Activated T-helper 17 cell treated with anti-CD3 and anti-CD28 coated beads, Interleukin-2, amount 50 U/mL, for 72 hours (primary cell): ENCODE measurements at regions not wholly inside any gene's neighbourhood (a gene's known extent, or its start where the extent isn't known, plus 50 kb on each side); places are given as distances from the start of the nearest gene placed in this dataset.
A peak's percentile ranks its signal among the peaks of the same experiment; 100 is the strongest.

Experiments
- ATAC-seq: fragments of 150-1000 bp; cut with Tn5 transposase; replicated peaks from 2 replicates; pipeline ENCODE4 v1.10.0; 2021; ENCODE audit warnings: mild to moderate bottlenecking, moderate library complexity
- H3K27ac Mint-ChIP-seq: one replicate; pipeline ENCODE4 v1.8.0; 2022; ENCODE audit warnings: mixed read lengths
- H3K27me3 Mint-ChIP-seq: one replicate; pipeline ENCODE4 v1.8.0; 2022; ENCODE audit warnings: mixed read lengths
- H3K36me3 Mint-ChIP-seq: one replicate; pipeline ENCODE4 v1.8.0; 2022; ENCODE audit warnings: low read depth, mild to moderate bottlenecking, mixed read lengths
- H3K4me1 Mint-ChIP-seq: one replicate; pipeline ENCODE4 v1.8.0; 2022; ENCODE audit warnings: mixed read lengths
- H3K4me3 Mint-ChIP-seq: one replicate; pipeline ENCODE4 v1.8.0; 2022; ENCODE audit warnings: mild to moderate bottlenecking, mixed read lengths
- H3K9me3 Mint-ChIP-seq: one replicate; pipeline ENCODE4 v1.8.0; 2022; ENCODE audit warnings: mixed read lengths

- peaks cover 9% of the 10 kb centered on the region for H3K27me3 Mint-ChIP-seq
Measured at GRCh38 chr18:75790796-75791195, 363.3 kb upstream of the SMIM21 start.

GRCh38 chr18:75790111-75790510, 362.6 kb upstream of the SMIM21 start:
- Mint-ChIP-seq H3K27me3 (peaks cover 13% of the 10 kb centered on the region), H3K4me1 (no peaks in the 10 kb centered on the region), H3K4me3 (no peak overlapping the region), H3K9me3 (peaks cover 3% of the 10 kb centered on the region), H3K36me3 (no peaks in the 10 kb centered on the region), H3K27ac (no peak overlapping the region)
- ATAC-seq, result no peak

More at GRCh38 chr18:75790796-75791195, 363.3 kb upstream of the SMIM21 start:
- H3K27ac Mint-ChIP-seq, result no peak overlapping the region
- ATAC-seq, result no peak
- no peak overlapping the region for H3K4me3 Mint-ChIP-seq
- H3K9me3 Mint-ChIP-seq, result peaks cover 3% of the 10 kb centered on the region
- H3K36me3 Mint-ChIP-seq, result no peaks in the 10 kb centered on the region
- no peaks in the 10 kb centered on the region for H3K4me1 Mint-ChIP-seq

- Mint-ChIP-seq H3K4me1 (no peaks in the 10 kb centered on the region), H3K27me3 (peaks cover 27% of the 10 kb centered on the region), H3K27ac (no peak overlapping the region), H3K9me3 (no peaks in the 10 kb centered on the region), H3K4me3 (no peak overlapping the region), H3K36me3 (no peaks in the 10 kb centered on the region)
- no peak for ATAC-seq
Measured at GRCh38 chr18:75785834-75786233, 358.3 kb upstream of the SMIM21 start.

- H3K4me3 Mint-ChIP-seq, result no peak overlapping the region
- H3K9me3 Mint-ChIP-seq, result no peaks in the 10 kb centered on the region
- H3K36me3 Mint-ChIP-seq, result no peaks in the 10 kb centered on the region
- peaks cover 27% of the 10 kb centered on the region for H3K27me3 Mint-ChIP-seq
- H3K4me1 Mint-ChIP-seq, result no peaks in the 10 kb centered on the region
- no peak for ATAC-seq
- no peak overlapping the region for H3K27ac Mint-ChIP-seq
Measured at GRCh38 chr18:75785206-75785605, 357.7 kb upstream of the SMIM21 start.

GRCh38 chr18:75784390-75784789, 356.9 kb upstream of the SMIM21 start:
- Mint-ChIP-seq H3K36me3 (no peaks in the 10 kb centered on the region), H3K9me3 (no peaks in the 10 kb centered on the region), H3K27ac (no peak overlapping the region), H3K4me1 (no peaks in the 10 kb centered on the region), H3K27me3 (peaks cover 27% of the 10 kb centered on the region), H3K4me3 (no peak overlapping the region)
- no peak for ATAC-seq

GRCh38 chr18:75783566-75784281, 356.2 kb upstream of the SMIM21 start:
- Mint-ChIP-seq H3K9me3 (no peaks in the 10 kb centered on the region), H3K27ac (no peak overlapping the region), H3K4me3 (no peak overlapping the region), H3K4me1 (no peaks in the 10 kb centered on the region), H3K27me3 (peaks cover 31% of the 10 kb centered on the region), H3K36me3 (no peaks in the 10 kb centered on the region)
- no peak for ATAC-seq

GRCh38 chr18:75782826-75783225, 355.3 kb upstream of the SMIM21 start:
- no peak overlapping the region for H3K27ac Mint-ChIP-seq
- H3K9me3 Mint-ChIP-seq, result no peaks in the 10 kb centered on the region
- no peak overlapping the region for H3K4me3 Mint-ChIP-seq
- no peak for ATAC-seq
- H3K27me3 Mint-ChIP-seq, result peaks cover 38% of the 10 kb centered on the region
- H3K36me3 Mint-ChIP-seq, result no peaks in the 10 kb centered on the region
- no peaks in the 10 kb centered on the region for H3K4me1 Mint-ChIP-seq

- Mint-ChIP-seq H3K4me3 (no peak overlapping the region), H3K9me3 (no peaks in the 10 kb centered on the region), H3K27me3 (peaks cover 39% of the 10 kb centered on the region), H3K27ac (no peak overlapping the region), H3K4me1 (no peaks in the 10 kb centered on the region), H3K36me3 (no peaks in the 10 kb centered on the region)
- ATAC-seq, result no peak
Measured at GRCh38 chr18:75782204-75782603, 354.7 kb upstream of the SMIM21 start.

GRCh38 chr18:75779910-75780309, 352.4 kb upstream of the SMIM21 start:
- Mint-ChIP-seq H3K4me1 (no peaks in the 10 kb centered on the region), H3K36me3 (no peaks in the 10 kb centered on the region), H3K27ac (no peak overlapping the region), H3K9me3 (no peaks in the 10 kb centered on the region), H3K4me3 (no peak overlapping the region), H3K27me3 (peaks cover 29% of the 10 kb centered on the region)
- no peak for ATAC-seq

- H3K36me3 Mint-ChIP-seq, result no peaks in the 10 kb centered on the region
- H3K27me3 Mint-ChIP-seq, result peaks cover 29% of the 10 kb centered on the region
- no peaks in the 10 kb centered on the region for H3K9me3 Mint-ChIP-seq
- no peak overlapping the region for H3K4me3 Mint-ChIP-seq
- no peaks in the 10 kb centered on the region for H3K4me1 Mint-ChIP-seq
- H3K27ac Mint-ChIP-seq, result no peak overlapping the region
- no peak for ATAC-seq
Measured at GRCh38 chr18:75779450-75779849, 351.9 kb upstream of the SMIM21 start.

- Mint-ChIP-seq H3K4me3 (no peak overlapping the region), H3K4me1 (no peaks in the 10 kb centered on the region), H3K9me3 (no peaks in the 10 kb centered on the region), H3K27ac (no peak overlapping the region), H3K27me3 (peaks cover 33% of the 10 kb centered on the region), H3K36me3 (no peaks in the 10 kb centered on the region)
- no peak for ATAC-seq
Measured at GRCh38 chr18:75777630-75778029, 350.1 kb upstream of the SMIM21 start.

- no peak for ATAC-seq
- Mint-ChIP-seq H3K27ac (no peak overlapping the region), H3K4me1 (no peaks in the 10 kb centered on the region), H3K4me3 (no peak overlapping the region), H3K27me3 (peaks cover 24% of the 10 kb centered on the region), H3K9me3 (no peaks in the 10 kb centered on the region), H3K36me3 (no peaks in the 10 kb centered on the region)
Measured at GRCh38 chr18:75775121-75775520, 347.6 kb upstream of the SMIM21 start.

GRCh38 chr18:75773618-75774017, 346.1 kb upstream of the SMIM21 start:
- H3K9me3 Mint-ChIP-seq, result no peaks in the 10 kb centered on the region
- no peak for ATAC-seq
- no peaks in the 10 kb centered on the region for H3K36me3 Mint-ChIP-seq
- no peak overlapping the region for H3K4me3 Mint-ChIP-seq
- no peaks in the 10 kb centered on the region for H3K4me1 Mint-ChIP-seq
- H3K27me3 Mint-ChIP-seq, result peaks cover 19% of the 10 kb centered on the region
- H3K27ac Mint-ChIP-seq, result no peak overlapping the region

- no peak for ATAC-seq
- H3K4me3 Mint-ChIP-seq, result no peak overlapping the region
- no peak overlapping the region for H3K27ac Mint-ChIP-seq
- no peaks in the 10 kb centered on the region for H3K9me3 Mint-ChIP-seq
- no peaks in the 10 kb centered on the region for H3K4me1 Mint-ChIP-seq
- H3K27me3 Mint-ChIP-seq, result peaks cover 7% of the 10 kb centered on the region
- no peaks in the 10 kb centered on the region for H3K36me3 Mint-ChIP-seq
Measured at GRCh38 chr18:75762758-75763157, 335.3 kb upstream of the SMIM21 start.

- H3K36me3 Mint-ChIP-seq, result no peaks in the 10 kb centered on the region
- no peak overlapping the region for H3K4me3 Mint-ChIP-seq
- no peaks in the 10 kb centered on the region for H3K9me3 Mint-ChIP-seq
- no peaks in the 10 kb centered on the region for H3K4me1 Mint-ChIP-seq
- H3K27ac Mint-ChIP-seq, result no peak overlapping the region
- peak; percentile 24 for ATAC-seq
- H3K27me3 Mint-ChIP-seq, result peaks cover 7% of the 10 kb centered on the region
Measured at GRCh38 chr18:75760208-75760607, 332.7 kb upstream of the SMIM21 start.

- Mint-ChIP-seq H3K4me1 (no peaks in the 10 kb centered on the region), H3K4me3 (no peak overlapping the region), H3K36me3 (no peaks in the 10 kb centered on the region), H3K27ac (no peak overlapping the region), H3K9me3 (no peaks in the 10 kb centered on the region), H3K27me3 (peaks cover 7% of the 10 kb centered on the region)
- ATAC-seq, result no peak
Measured at GRCh38 chr18:75757951-75758350, 330.4 kb upstream of the SMIM21 start.
